ENCODE measurements at regions not wholly inside any gene's neighbourhood (a gene's known extent, or its start where the extent isn't known, plus 50 kb on each side); places are given as distances from the start of the nearest gene placed in this dataset.

GRCh38 chr9:1962588-1963106 lies 52.5 kb upstream of the SMARCA2 start:
- H3K27ac ChIP-seq: no peak overlapping the region
- H3K4me3 ChIP-seq: no peak overlapping the region

- no peak overlapping the region for H3K27ac ChIP-seq
- H3K4me3 ChIP-seq: no peak overlapping the region
These were observed 51.1 kb upstream of the SMARCA2 start for GRCh38 chr9:1964093-1964492.

Data from skin epidermis (tissue), 12 donors.